Spleen (tissue), 11 donors: ENCODE measurements at regions not wholly inside any gene's neighbourhood (a gene's known extent, or its start where the extent isn't known, plus 50 kb on each side); places are given as distances from the start of the nearest gene placed in this dataset.

Source experiments
- DNase-seq: peaks from one replicate; pipeline ENCODE4 v3.0.0-alpha.2; 2020
- H3K27ac ChIP-seq, 8 donors: fragments of 200-600 bp; sonication (generic) in 7 of 8; 1 replicate in 4 of 8; 2 replicates in 4 of 8; pipeline versions ENCODE4 v1.5.0 to v1.8.0; 2016 to 2021; ENCODE audit warnings: inconsistent platforms in 4 of 8, mild to moderate bottlenecking in 4 of 8, moderate library complexity in 1 of 8
- H3K27me3 ChIP-seq, 7 donors: fragments of 200-600 bp; sonication (generic) in 6 of 7; replicated peaks in 1 of 7; 1 replicate in 4 of 7; 2 replicates in 3 of 7; pipeline versions ENCODE4 v1.5.0 to v1.8.0; 2016 to 2021; ENCODE audit warnings: inconsistent platforms in 3 of 7, mild to moderate bottlenecking in 1 of 7
- H3K36me3 ChIP-seq, 6 donors: fragments of 200-600 bp; sonication (generic) in 5 of 6; 1 replicate in 4 of 6; 2 replicates in 2 of 6; pipeline versions ENCODE4 v1.5.0 to v1.8.0; 2016 to 2021; ENCODE audit warnings: inconsistent platforms in 2 of 6
- H3K4me1 ChIP-seq, 6 donors: fragments of 200-600 bp; sonication (generic) in 5 of 6; 1 replicate in 3 of 6; 2 replicates in 3 of 6; pipeline versions ENCODE4 v1.5.0 to v1.8.0; 2016 to 2021; ENCODE audit warnings: inconsistent platforms in 3 of 6
- H3K4me3 ChIP-seq, 8 donors: fragments of 200-600 bp; sonication (generic) in 7 of 8; 1 replicate in 4 of 8; 2 replicates in 4 of 8; pipeline versions ENCODE4 v1.5.0 to v1.8.0; 2016 to 2021; ENCODE audit warnings: inconsistent platforms in 4 of 8, mild to moderate bottlenecking in 4 of 8, moderate library complexity in 2 of 8
- H3K9me3 ChIP-seq, 8 donors: fragments of 200-600 bp; sonication (generic) in 7 of 8; 1 replicate in 4 of 8; 2 replicates in 4 of 8; pipeline versions ENCODE4 v1.5.0 to v1.8.0; 2016 to 2021; ENCODE audit warnings: inconsistent platforms in 4 of 8
- POLR2A ChIP-seq, 3 donors: fragments of 450-650 bp; IDR thresholded peaks; one replicate each; pipeline ENCODE4 v1.5.1; 2017; ENCODE audit warnings: antibody characterized with exemption in 3 of 3, mild to moderate bottlenecking in 1 of 3
- POLR2AphosphoS5 ChIP-seq, 3 donors: sonication (generic); formaldehyde crosslinking; IDR thresholded peaks; one replicate each; pipeline ENCODE4 v1.5.1; 2017; ENCODE audit warnings: antibody characterized with exemption in 3 of 3
- WGBS, 5 donors: extraction: QIAGEN DNeasy Blood & Tissue Kit in 3 of 5; methylation state at CpG; one replicate each; pipeline versions ENCODE4 v1.1.5 to v1.1.7; 2013 to 2018; 5-methylcytosine and 5-hydroxymethylcytosine counted together
- intact Hi-C: fragments of 100-400 bp; cut with DNase I; formaldehyde crosslinking; loops from one replicate; pipeline ENCODE4 v1.15.0; 2023; ENCODE audit warnings: low total_unique reads
- TF ChIP-seq, protein P1 (sequence below), 11 experiments: fragments of 200-600 bp in 7 of 11; fragments of 450-650 bp in 4 of 11; sonication (generic) in 4 of 11; IDR thresholded peaks in 8 of 11; conservative IDR thresholded peaks in 3 of 11; 1 replicate in 7 of 11; 2 replicates in 4 of 11; pipeline versions ENCODE4 v1.4.0 to v1.8.0; 2016 to 2021; ENCODE audit warnings: antibody characterized with exemption in 11 of 11, inconsistent platforms in 4 of 11, mild to moderate bottlenecking in 1 of 11
- donor health status: healthy with polysubstance abuse.
- donor health status: DM: no; HTN: no; CAD: no; lungs with moderate emphysema.
- donor health status: DM: no; HTN: no; CAD: no.
- donor health status: Bipolar disorder and iron deficiency.
- donor health status: healthy.
- donor health status: DM: no; HTN: no; CAD: no.
- donor health status: DM: yes; HTN: yes; CAD: no.

DNA sequence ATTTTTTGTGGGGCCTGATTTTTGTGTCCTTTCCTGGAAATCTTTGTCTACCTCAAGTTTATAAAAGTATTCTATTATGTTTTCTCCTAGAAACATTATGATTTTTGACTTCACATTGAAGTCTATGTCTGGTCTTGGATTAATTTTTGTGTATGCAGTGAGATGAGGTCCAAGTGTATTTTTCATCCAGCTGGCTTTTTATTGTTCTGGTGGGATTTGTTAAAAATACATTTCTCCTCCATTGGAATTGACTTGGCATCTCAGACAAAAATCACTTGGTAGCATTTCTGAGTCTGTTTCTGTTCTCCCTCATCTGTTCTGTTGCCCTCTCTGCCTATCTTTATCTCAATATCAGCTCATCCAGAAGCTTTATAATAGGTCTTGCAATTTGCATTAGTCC, 109.0 kb downstream of the IRX1 start:
- Histone ChIP-seq H3K4me1 (no peaks in the 10 kb centered on the region), H3K27me3 (peaks cover 0 to 9% (median 0%) of the 10 kb centered on the region in 7 donors), H3K9me3 (peaks cover 0 to 3% (median 0%) of the 10 kb centered on the region in 8 donors), H3K4me3 (no peak overlapping the region), H3K36me3 (no peaks in the 10 kb centered on the region), H3K27ac (no peak overlapping the region)
- intact Hi-C loops = no loop called here
- TF ChIP-seq POLR2AphosphoS5 (IDR thresholded peaks at IDR 0.05) (no peak), POLR2A (IDR thresholded peaks at IDR 0.05) (no peak)
- TF ChIP-seq, protein P1, sequence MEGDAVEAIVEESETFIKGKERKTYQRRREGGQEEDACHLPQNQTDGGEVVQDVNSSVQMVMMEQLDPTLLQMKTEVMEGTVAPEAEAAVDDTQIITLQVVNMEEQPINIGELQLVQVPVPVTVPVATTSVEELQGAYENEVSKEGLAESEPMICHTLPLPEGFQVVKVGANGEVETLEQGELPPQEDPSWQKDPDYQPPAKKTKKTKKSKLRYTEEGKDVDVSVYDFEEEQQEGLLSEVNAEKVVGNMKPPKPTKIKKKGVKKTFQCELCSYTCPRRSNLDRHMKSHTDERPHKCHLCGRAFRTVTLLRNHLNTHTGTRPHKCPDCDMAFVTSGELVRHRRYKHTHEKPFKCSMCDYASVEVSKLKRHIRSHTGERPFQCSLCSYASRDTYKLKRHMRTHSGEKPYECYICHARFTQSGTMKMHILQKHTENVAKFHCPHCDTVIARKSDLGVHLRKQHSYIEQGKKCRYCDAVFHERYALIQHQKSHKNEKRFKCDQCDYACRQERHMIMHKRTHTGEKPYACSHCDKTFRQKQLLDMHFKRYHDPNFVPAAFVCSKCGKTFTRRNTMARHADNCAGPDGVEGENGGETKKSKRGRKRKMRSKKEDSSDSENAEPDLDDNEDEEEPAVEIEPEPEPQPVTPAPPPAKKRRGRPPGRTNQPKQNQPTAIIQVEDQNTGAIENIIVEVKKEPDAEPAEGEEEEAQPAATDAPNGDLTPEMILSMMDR (IDR thresholded peaks at IDR 0.05 in 8 of 11, conservative IDR thresholded peaks at IDR 0.05 in 3 of 11) = no peak
- DNase-seq = no peak

DNA sequence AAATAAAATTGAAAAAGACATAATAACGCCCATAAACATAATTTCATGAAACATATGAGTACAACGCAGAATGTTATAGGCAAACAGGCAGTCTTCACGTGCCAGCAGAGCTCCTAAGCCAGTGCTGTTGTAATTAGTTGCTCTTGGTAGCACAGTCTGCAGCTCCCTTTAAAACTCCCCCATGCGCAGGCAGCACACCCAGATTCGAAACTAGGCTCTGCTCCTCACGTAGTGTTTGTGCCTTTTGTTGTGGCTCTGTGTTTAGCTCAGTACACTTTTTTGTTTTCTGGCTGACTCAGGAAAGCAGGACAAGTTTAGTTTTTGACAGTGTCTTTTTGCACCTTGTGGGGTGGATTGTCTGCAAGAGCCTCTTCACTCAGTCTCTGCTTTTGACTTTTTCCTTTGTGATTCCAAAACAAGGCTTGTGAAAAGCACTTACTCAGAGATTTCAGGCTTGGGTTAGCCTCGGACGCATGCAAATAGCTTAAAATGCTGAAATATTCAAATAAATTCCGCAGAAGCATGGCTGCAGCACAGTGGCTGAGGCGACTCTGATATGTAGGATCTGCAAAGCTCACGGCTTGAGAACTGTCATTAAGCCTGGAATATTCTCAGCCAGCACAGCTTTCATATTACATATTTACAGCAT, 113.6 kb downstream of the IRX1 start:
- intact Hi-C loops = no loop called here
- Histone ChIP-seq H3K27ac (no peak overlapping the region), H3K9me3 (no peaks in the 10 kb centered on the region), H3K4me1 (no peaks in the 10 kb centered on the region), H3K27me3 (peaks cover 0 to 12% (median 0%) of the 10 kb centered on the region in 7 donors), H3K36me3 (no peaks in the 10 kb centered on the region), H3K4me3 (no peak overlapping the region)
- TF ChIP-seq, protein P1 (IDR thresholded peaks at IDR 0.05 in 8 of 11, conservative IDR thresholded peaks at IDR 0.05 in 3 of 11) = no peak
- TF ChIP-seq POLR2AphosphoS5 (IDR thresholded peaks at IDR 0.05) = no peak
- no peak for TF ChIP-seq POLR2A (IDR thresholded peaks at IDR 0.05)
- no peak for DNase-seq
- WGBS, 5 donors = 47 to 52% (median 52%) methylated on average over 11 of the region's 11 CpGs

DNA sequence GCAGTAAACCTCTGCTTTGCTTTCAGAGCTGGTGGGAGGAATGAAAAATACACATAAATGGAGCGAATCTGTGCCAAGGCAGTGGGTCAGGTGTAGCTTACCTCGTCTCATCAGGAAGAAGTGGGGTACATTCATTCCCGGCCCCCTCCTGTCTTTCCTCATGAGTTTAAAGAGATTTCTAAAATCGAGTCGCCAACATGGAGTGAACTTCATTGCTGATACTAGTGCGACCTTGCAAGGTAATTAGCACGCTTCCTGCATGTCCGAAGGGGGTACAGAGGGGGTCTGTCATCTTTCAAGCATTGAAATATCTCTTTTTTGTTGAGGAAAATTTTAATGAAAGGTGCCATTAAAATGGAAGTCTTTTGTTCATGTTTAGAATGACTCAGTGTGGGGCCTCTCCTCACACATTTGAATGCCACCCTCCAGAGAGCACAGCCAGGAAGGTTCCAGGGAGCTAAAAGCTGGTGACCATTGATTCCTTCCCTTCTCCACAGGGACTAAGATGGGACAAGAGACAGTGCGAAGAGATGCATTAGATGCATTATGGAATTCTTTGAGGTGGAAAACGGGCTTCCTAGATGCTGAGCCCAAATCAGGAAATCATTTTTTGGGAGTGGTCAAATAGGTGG, 114.2 kb downstream of the IRX1 start:
- DNase-seq = no peak
- Histone ChIP-seq H3K27ac (no peak overlapping the region), H3K4me3 (no peak overlapping the region), H3K9me3 (no peaks in the 10 kb centered on the region), H3K27me3 (peaks cover 0 to 12% (median 0%) of the 10 kb centered on the region in 7 donors), H3K4me1 (no peaks in the 10 kb centered on the region), H3K36me3 (no peaks in the 10 kb centered on the region)
- TF ChIP-seq, protein P1 (IDR thresholded peaks at IDR 0.05 in 8 of 11, conservative IDR thresholded peaks at IDR 0.05 in 3 of 11) = no peak
- TF ChIP-seq POLR2AphosphoS5 (IDR thresholded peaks at IDR 0.05) (no peak), POLR2A (IDR thresholded peaks at IDR 0.05) (no peak)
- 54 to 62% (median 58%) methylated on average over 10 of the region's 10 CpGs for WGBS, 5 donors
- intact Hi-C loops = no loop called here

DNA sequence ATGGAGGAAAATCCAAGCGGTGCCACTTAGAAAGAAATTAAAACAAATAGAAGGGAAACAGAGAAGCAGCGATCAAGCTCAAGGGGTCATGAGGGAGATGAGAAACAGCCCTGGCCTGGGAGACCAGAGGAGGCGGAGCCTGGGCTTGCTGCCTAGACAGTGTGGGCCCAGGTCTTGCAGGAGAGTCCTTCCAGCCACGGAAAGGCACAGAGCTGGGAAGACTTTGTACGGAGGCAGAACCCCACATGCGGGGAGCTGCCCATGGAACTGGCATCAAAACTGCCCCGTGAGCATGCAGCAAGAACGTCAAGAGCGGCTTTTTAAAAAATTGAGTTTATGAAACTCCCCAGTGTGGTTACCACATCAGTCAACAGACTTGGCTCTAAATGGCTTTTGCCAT, 119.4 kb downstream of the IRX1 start:
- Histone ChIP-seq H3K27me3 (no peaks in the 10 kb centered on the region), H3K9me3 (peaks cover 0 to 12% (median 4%) of the 10 kb centered on the region in 8 donors), H3K36me3 (no peaks in the 10 kb centered on the region), H3K4me3 (no peak overlapping the region), H3K27ac (no peak overlapping the region), H3K4me1 (no peaks in the 10 kb centered on the region)
- DNase-seq = no peak
- intact Hi-C loops = no loop called here
- WGBS, 5 donors = 69 to 75% (median 72%) methylated on average over 9 of the region's 9 CpGs
- no peak for TF ChIP-seq POLR2AphosphoS5 (IDR thresholded peaks at IDR 0.05)
- TF ChIP-seq, protein P1 (IDR thresholded peaks at IDR 0.05 in 8 of 11, conservative IDR thresholded peaks at IDR 0.05 in 3 of 11) = no peak
- no peak for TF ChIP-seq POLR2A (IDR thresholded peaks at IDR 0.05)
